Activated CD4-positive, CD25-positive, alpha-beta regulatory T cell treated with anti-CD3 and anti-CD28 coated beads, Interleukin-2, amount 50 U/mL, for 16 hours (primary cell): ENCODE measurements at regions not wholly inside any gene's neighbourhood (a gene's known extent, or its start where the extent isn't known, plus 50 kb on each side); places are given as distances from the start of the nearest gene placed in this dataset.

Experiments used
- DNase-seq: peaks from one replicate; pipeline ENCODE4 v3.0.0-alpha.2; 2020; ENCODE audit warnings: low read depth, low spot score

DNA sequence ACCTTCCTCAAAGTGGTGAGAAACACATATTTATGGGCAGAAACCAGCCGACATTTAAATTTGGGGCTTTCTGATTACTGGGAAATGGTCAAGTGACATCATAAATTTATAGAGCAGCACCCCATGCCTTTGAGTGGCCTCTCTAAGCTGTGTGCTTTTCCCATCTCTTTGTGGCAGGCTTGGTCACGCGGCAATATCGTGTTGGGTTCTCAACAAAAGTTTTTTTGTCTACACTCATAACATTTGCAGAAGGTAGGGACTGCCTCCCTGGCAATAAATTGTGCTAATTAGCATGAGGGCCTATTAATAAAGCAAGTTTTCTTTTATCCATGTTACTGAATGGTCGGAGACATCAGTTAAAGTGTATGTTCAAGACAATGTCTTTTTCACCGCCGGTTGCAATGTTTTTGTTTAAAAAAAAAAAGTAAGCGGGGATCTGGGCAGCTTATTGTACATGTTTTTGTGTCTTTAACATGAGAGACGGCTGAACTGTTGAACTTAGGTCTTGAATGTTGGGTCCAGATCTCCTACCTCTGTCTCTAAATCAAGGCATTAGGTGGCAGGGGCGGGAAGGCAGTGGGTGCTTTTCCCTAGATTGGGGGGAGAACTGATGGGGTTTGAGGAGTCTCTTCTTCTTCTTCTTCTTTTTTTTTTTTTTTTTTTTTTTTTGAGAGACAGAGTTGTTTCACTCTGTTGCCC is 193.3 kb downstream of the PHETA1 start:
- no peak for DNase-seq

DNA sequence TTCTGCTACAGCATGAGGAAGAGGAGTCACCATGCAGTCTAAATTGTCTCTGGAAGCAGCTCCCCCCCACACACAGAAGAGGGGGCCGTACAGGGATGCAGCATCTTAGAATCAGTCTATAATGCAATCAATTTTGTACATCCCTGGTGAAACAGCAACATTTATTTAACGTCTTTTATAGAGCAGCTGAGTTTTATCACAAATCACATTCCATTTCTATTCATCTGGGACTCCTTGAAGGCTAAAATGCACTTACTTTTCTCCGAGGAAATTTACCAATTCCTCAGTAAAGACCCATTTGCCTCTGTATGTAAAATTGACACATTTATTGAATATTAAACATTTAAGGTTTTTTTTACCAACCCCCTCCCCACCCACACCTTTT is 193.9 kb downstream of the PHETA1 start:
- DNase-seq: no peak

- DNase-seq: no peak
Measured at GRCh38 chr12:111174251-111174960, 194.5 kb downstream of the PHETA1 start.

- no peak for DNase-seq
Measured at GRCh38 chr12:111173836-111174235, 195.1 kb downstream of the PHETA1 start.

DNA sequence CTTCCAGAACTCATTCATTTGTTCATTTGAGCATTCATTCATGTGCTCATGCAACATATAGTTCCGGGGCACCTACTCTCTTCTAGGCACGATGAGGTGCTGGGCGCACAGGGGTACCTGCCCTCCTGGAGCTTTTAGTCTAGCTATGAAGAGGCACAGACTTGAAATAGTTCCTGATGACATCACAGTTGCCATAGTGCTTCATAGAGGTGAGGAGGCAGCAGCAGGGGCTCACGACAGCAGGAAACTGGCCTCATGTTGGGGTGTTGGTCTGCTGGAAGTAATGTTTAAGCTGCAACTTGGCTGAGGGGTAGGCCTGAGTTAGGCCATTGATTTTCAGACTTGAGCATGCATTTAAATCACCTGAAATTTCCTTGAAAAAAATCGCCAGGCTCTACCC is 195.5 kb downstream of the PHETA1 start:
- no peak for DNase-seq

- DNase-seq: no peak
Measured at GRCh38 chr12:111172786-111173185, 196.1 kb downstream of the PHETA1 start.

GRCh38 chr12:111171832-111172231 is 197.1 kb downstream of the PHETA1 start:
- no peak for DNase-seq

GRCh38 chr12:111171345-111171744 is 197.6 kb downstream of the PHETA1 start:
- no peak for DNase-seq

DNA sequence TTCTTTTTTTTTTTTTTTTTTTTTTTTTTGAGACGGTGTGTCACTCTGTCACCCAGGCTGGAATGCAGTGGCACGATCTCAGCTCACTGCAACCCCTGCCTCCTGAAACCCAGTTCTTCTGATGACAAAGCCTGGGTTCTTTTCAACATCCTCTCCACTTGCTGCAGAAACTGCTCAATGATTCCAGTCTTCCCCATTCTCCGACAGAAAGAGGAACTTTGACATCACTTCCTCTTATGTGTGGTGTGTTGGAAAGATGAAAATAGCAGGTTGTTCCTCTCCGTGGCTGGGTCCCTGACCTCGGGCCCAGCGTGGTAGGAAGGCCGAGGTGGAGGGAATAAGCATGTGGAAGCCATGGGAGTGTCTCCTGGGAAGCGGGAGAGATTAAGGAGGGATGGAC is 198.4 kb downstream of the PHETA1 start:
- DNase-seq: no peak

DNA sequence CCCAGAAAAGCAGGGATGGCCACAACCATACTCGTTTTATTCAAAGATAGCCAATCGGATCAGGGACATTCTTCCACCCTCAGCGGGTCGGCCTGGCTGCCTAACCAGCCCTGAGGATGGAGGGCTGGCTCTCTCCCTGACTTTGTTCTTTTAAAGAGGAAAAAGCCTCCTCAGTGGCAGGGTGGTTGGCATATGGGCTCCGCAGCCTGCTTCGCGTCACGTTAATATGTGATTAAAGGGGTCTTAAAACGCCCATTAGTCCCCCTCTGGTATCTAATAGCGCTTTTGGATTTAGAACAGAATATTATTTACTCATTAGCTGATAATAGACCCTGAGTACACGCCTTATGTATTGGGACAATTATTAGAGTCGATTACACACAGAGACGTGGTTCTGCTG is 199.4 kb downstream of the PHETA1 start:
- no peak for DNase-seq

DNA sequence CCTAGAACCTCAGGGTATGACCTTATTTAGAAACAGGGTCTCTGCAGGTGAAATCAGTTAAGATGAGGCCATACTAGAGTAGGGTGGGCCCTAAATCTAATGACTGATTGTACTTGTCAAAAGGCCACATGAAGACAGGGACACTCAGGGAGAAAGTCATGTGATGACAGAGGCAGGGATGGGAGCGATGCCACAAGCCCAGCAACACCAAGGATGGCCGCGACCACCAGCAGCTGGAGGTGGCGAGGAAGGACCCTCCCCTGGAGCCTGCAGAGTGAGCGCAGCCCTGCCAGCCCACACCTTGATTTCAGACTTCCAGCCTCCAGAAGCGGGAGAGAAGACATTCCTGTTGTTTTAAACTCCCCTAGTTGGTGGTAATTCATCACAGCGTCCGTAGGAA is 199.9 kb downstream of the PHETA1 start:
- no peak for DNase-seq

- no peak for DNase-seq
Measured at GRCh38 chr12:111168009-111168900, 200.6 kb downstream of the PHETA1 start.

DNA sequence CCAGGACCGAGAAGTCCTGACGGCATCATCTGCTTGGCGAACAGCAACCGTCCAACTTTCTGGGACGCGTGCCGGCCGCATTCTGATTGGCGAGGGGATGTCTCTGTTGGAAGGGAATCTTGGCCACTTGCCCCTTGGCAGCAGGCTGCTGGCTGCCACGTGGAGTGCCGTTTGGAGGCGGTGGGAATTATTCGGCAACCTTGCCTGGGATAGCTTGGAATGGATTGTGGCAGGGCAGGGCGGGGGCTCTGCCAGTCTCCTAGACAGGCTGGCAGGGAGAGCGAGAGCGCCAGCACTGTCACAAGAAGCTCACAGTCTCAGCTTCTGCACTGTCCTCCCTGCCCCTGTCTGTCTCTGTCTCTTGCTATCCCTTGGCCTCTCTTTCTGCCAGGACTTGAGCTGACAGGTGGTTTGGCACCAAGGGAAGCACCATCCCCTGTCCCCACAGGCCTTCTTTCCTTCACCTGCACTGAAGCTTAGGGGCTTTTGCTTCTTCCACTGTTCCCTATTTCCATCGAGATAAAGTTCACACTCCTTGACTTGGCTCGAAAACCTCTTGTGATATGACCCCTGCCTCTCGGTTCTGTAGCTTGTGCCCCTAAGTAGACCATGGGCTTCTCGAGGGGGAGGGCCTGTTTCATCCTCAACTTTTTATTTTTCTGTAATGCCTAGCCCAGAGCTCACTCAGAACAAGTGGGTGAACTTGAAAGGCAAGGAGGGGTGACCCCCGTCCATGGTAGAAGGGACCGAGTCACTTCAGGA is 201.9 kb downstream of the PHETA1 start:
- DNase-seq: no peak

DNA sequence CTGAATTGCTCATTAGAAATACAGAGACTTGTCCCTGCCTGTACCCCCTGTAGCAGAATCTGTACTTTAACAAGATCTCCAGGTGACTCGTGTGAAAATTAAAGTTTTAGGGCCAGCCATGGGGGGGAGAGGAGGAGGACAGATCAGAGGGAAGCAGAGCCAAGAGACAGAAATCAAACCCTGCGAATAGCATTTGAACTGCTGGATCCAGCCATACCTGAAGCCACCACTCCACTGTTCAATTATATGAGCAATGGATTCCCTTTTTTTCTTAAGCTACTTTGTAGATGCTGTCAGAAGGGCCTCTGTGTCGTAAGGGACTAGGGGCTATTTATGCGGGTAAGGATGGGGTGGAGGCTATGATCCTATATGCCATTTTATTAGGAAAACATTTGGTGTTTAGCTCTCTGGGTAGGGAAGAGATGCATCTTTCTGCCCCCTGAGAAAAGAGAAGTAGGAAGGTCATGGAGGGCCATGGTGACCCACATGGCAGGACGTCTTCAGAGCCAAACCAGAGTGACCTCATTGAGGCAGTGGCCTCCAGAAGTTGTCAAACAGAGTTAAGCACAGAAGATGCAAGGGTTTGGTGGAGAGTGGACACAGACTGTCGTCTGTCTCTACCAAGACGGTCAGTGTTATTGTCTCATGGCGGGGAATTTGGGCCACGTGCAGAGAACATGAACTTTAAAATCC is 203.9 kb downstream of the PHETA1 start:
- DNase-seq: no peak

DNA sequence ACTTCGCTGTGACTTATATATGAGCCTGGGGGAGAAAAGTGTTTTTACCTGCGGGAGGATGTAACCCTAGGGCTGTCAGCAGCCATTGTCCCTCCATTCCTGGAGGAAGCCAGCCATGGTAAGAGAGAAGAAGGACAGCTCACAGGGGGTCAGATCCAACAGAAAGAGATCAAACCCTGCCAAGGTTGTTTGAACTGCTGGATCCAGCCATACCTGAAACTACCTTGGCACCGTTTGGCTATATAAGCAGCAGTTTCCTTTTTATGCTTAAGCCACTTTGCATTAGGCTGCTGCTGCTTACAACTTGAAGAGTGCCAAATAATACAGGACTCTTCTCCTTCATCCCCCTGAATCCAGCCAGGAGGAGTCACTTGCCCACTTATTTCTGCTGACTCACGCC is 205.5 kb downstream of the PHETA1 start:
- no peak for DNase-seq

- DNase-seq: no peak
Measured at GRCh38 chr12:111161898-111162297, 207.0 kb downstream of the PHETA1 start.

- DNase-seq: no peak
Measured at GRCh38 chr12:111160350-111161241, 208.3 kb downstream of the PHETA1 start.

DNA sequence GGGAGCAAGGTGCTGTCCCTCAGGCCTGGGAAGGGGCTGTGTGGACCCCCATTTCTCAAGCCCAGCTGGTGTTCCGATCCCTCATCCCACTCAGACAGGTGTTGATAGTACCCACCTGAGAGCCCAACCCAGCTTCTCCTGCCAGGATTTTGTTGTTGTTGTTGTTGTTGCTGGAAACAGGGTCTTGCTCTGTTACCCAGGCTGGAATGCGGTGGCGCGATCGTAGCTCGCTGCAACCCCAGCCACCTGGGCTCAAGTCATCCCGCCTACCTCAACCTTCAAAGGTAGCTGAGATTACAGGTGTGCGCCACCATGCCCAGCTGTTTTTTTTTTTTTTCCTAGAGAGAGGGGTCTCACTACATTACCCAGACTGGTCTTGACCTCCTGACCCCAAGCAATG is 209.9 kb downstream of the PHETA1 start:
- no peak for DNase-seq

DNA sequence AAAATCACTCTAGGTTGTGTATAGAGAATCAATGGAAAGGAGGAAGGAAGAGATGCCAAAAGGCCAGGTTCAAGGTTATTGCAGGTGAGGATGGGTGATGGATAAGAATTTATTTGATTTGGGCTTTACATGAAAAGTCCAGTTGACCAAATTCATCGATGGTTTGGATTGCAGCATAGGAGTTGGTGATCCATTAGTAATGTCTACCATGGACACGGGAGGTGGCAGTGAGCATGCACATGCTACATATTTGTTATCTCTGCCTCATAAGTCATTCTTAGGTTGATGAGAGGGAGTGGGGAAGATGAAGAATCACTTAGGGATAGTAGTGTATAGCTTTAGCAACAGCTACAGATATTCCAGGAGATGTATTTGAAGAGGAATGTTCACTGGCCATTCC is 211.4 kb downstream of the PHETA1 start:
- no peak for DNase-seq

GRCh38 chr12:111156304-111156703 is 212.6 kb downstream of the PHETA1 start:
- no peak for DNase-seq
